ENCODE measurements at regions not wholly inside any gene's neighbourhood (a gene's known extent, or its start where the extent isn't known, plus 50 kb on each side); places are given as distances from the start of the nearest gene placed in this dataset.

DNA sequence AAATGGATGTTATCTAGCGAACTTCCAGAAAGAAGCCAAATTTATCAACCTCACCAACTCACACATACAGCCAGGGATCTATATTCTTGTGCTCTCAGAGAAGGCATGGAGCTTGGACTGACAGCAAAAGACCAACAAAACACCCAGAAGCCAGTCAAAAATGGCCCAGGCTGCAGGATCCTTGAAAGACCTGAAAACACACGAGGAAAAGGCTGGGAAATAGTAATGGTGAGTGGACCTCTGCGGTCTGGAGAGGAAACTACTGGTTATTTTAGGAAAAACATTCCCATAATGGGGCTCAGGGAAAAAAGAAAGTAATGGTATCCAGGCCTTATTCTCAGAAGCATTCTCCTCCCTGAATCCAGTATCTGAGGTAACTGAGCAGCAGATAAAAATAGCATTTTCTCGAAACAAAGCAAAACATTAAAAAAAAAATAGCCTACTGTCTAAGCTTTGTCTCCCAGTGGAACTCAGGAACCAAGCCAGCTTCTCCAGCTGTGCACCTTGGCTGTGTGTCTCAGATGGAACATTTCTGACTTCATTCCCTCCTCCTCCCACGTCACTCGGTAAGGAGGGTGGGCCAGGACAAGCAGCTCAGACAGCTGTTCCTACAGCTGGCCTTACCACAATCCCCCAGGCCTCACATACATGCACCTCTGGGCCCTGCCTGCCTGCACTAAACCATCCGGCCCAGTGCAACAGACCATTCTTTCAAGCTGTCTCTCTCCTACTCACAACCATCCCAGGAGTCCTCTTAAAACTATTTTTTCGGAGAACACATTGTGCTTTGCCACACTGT lies 249.9 kb downstream of the DAD1 start:
- peaks cover 1% of the 10 kb centered on the region for H3K27me3 Mint-ChIP-seq (ENCODE audit: unreplicated experiment)
- H3K4me3 Mint-ChIP-seq (ENCODE audit: unreplicated experiment), result no peak overlapping the region
- peaks cover 3% of the 10 kb centered on the region for H3K36me3 Mint-ChIP-seq (ENCODE audit: low read depth, unreplicated experiment)
- H3K9me3 Mint-ChIP-seq (ENCODE audit: unreplicated experiment), result no peaks in the 10 kb centered on the region
- no peak for DNase-seq (ENCODE audit: low spot score)
- TF ChIP-seq, protein P1, sequence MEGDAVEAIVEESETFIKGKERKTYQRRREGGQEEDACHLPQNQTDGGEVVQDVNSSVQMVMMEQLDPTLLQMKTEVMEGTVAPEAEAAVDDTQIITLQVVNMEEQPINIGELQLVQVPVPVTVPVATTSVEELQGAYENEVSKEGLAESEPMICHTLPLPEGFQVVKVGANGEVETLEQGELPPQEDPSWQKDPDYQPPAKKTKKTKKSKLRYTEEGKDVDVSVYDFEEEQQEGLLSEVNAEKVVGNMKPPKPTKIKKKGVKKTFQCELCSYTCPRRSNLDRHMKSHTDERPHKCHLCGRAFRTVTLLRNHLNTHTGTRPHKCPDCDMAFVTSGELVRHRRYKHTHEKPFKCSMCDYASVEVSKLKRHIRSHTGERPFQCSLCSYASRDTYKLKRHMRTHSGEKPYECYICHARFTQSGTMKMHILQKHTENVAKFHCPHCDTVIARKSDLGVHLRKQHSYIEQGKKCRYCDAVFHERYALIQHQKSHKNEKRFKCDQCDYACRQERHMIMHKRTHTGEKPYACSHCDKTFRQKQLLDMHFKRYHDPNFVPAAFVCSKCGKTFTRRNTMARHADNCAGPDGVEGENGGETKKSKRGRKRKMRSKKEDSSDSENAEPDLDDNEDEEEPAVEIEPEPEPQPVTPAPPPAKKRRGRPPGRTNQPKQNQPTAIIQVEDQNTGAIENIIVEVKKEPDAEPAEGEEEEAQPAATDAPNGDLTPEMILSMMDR (IDR thresholded peaks at IDR 0.05; ENCODE audit: unreplicated experiment), result no peak
- H3K4me1 Mint-ChIP-seq (ENCODE audit: unreplicated experiment), result no peaks in the 10 kb centered on the region
- H3K27ac Mint-ChIP-seq (ENCODE audit: unreplicated experiment), result no peak overlapping the region

- Mint-ChIP-seq H3K27ac (ENCODE audit: unreplicated experiment) (no peak overlapping the region), H3K4me1 (ENCODE audit: unreplicated experiment) (no peaks in the 10 kb centered on the region), H3K27me3 (ENCODE audit: unreplicated experiment) (no peaks in the 10 kb centered on the region), H3K36me3 (ENCODE audit: low read depth, unreplicated experiment) (peaks cover 3% of the 10 kb centered on the region), H3K9me3 (ENCODE audit: unreplicated experiment) (no peaks in the 10 kb centered on the region), H3K4me3 (ENCODE audit: unreplicated experiment) (no peak overlapping the region)
- TF ChIP-seq, protein P1 (IDR thresholded peaks at IDR 0.05; ENCODE audit: unreplicated experiment), result no peak
- DNase-seq (ENCODE audit: low spot score), result no peak
These were observed 250.6 kb downstream of the DAD1 start for GRCh38 chr14:22338381-22338780.

GRCh38 chr14:22337938-22338337 lies 251.1 kb downstream of the DAD1 start:
- no peaks in the 10 kb centered on the region for H3K9me3 Mint-ChIP-seq (ENCODE audit: unreplicated experiment)
- no peaks in the 10 kb centered on the region for H3K4me1 Mint-ChIP-seq (ENCODE audit: unreplicated experiment)
- H3K27ac Mint-ChIP-seq (ENCODE audit: unreplicated experiment), result no peak overlapping the region
- DNase-seq (ENCODE audit: low spot score), result no peak
- TF ChIP-seq, protein P1 (IDR thresholded peaks at IDR 0.05; ENCODE audit: unreplicated experiment), result no peak
- no peaks in the 10 kb centered on the region for H3K27me3 Mint-ChIP-seq (ENCODE audit: unreplicated experiment)
- no peaks in the 10 kb centered on the region for H3K36me3 Mint-ChIP-seq (ENCODE audit: low read depth, unreplicated experiment)
- no peak overlapping the region for H3K4me3 Mint-ChIP-seq (ENCODE audit: unreplicated experiment)

- TF ChIP-seq, protein P1 (IDR thresholded peaks at IDR 0.05; ENCODE audit: unreplicated experiment), result no peak
- Mint-ChIP-seq H3K27me3 (ENCODE audit: unreplicated experiment) (no peaks in the 10 kb centered on the region), H3K36me3 (ENCODE audit: low read depth, unreplicated experiment) (no peaks in the 10 kb centered on the region), H3K27ac (ENCODE audit: unreplicated experiment) (no peak overlapping the region), H3K4me3 (ENCODE audit: unreplicated experiment) (no peak overlapping the region), H3K4me1 (ENCODE audit: unreplicated experiment) (no peaks in the 10 kb centered on the region), H3K9me3 (ENCODE audit: unreplicated experiment) (no peaks in the 10 kb centered on the region)
- DNase-seq (ENCODE audit: low spot score), result no peak
These were observed 251.5 kb downstream of the DAD1 start for GRCh38 chr14:22337521-22337920.

DNA sequence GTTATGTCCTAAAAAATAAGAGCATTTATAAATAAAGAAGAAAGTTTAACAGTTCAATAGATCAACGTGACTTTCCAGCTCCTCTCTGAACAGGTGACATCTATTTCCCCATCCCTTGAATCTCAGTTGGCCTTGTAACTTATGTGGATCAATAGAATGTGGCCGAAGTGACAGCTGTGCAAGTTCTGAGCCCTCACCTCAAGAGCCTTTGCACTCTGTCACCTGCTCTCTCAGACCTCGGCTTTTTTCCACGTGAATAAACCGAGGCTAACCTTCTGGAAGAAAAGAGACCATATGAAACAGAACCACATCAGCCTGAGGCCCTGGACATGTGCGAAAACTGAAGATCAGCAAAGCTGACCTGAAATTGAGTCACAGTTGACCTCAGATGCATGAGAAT lies 253.0 kb downstream of the DAD1 start:
- Mint-ChIP-seq H3K27ac (ENCODE audit: unreplicated experiment) (no peak overlapping the region), H3K36me3 (ENCODE audit: low read depth, unreplicated experiment) (no peaks in the 10 kb centered on the region), H3K9me3 (ENCODE audit: unreplicated experiment) (no peaks in the 10 kb centered on the region), H3K4me1 (ENCODE audit: unreplicated experiment) (no peaks in the 10 kb centered on the region), H3K4me3 (ENCODE audit: unreplicated experiment) (no peak overlapping the region), H3K27me3 (ENCODE audit: unreplicated experiment) (no peaks in the 10 kb centered on the region)
- no peak for DNase-seq (ENCODE audit: low spot score)
- TF ChIP-seq, protein P1 (IDR thresholded peaks at IDR 0.05; ENCODE audit: unreplicated experiment), result no peak
